Neural progenitor cell (in vitro differentiated cells): ENCODE measurements at regions not wholly inside any gene's neighbourhood (a gene's known extent, or its start where the extent isn't known, plus 50 kb on each side); places are given as distances from the start of the nearest gene placed in this dataset.

Experiments
- CTCF ChIP-seq: fragments of 200-600 bp; sonication (generic); IDR thresholded peaks from 2 replicates; pipeline ENCODE4 v1.5.1; 2017; ENCODE audit warnings: antibody characterized with exemption, mild to moderate bottlenecking
- EZH2 ChIP-seq: fragments of 200-600 bp; sonication (generic); IDR thresholded peaks from 2 replicates; pipeline ENCODE4 v1.6.1; 2017; ENCODE audit warnings: antibody characterized with exemption, mild to moderate bottlenecking, moderate library complexity

GRCh38 chr19:20479483-20479882, 86.1 kb downstream of the ZNF737 start:
- no peak for TF ChIP-seq EZH2
- TF ChIP-seq CTCF: no peak
